Keratinocyte (primary cell): ENCODE measurements at regions not wholly inside any gene's neighbourhood (a gene's known extent, or its start where the extent isn't known, plus 50 kb on each side); places are given as distances from the start of the nearest gene placed in this dataset.

Experiments used
- CTCF ChIP-seq, 3 experiments: IDR thresholded peaks in 1 of 3; conservative IDR thresholded peaks in 1 of 3; optimal IDR thresholded peaks in 1 of 3; 2 replicates in 2 of 3; 3 replicates in 1 of 3; pipeline versions ENCODE3 to v1.5.1; 2011; ENCODE audit warnings: low read length in 3 of 3, mild to moderate bottlenecking in 3 of 3, moderate library complexity in 2 of 3, control low read depth in 1 of 3, inconsistent platforms in 1 of 3; ENCODE audit not compliant: insufficient read depth in 2 of 3; ENCODE audit errors: extremely low read depth in 1 of 3
- EZH2 ChIP-seq: IDR thresholded peaks from one replicate; pipeline ENCODE4 v1.6.1; 2012; ENCODE audit warnings: inconsistent platforms, mild to moderate bottlenecking, low read length, moderate library complexity

- TF ChIP-seq CTCF (optimal IDR thresholded peaks at IDR 0.05 in 1 of 3, IDR thresholded peaks at IDR 0.05 in 1 of 3, conservative IDR thresholded peaks at IDR 0.05 in 1 of 3; ENCODE audit: extremely low read depth in 1 of 3, insufficient read depth in 2 of 3, low read length in 3 of 3) (no peak), EZH2 (no peak)
These were observed 149.9 kb downstream of the TMX3 start for GRCh38 chr18:68564961-68565360.
